K562 (cell line): ENCODE measurements at regions not wholly inside any gene's neighbourhood (a gene's known extent, or its start where the extent isn't known, plus 50 kb on each side); places are given as distances from the start of the nearest gene placed in this dataset.

ENCODE experiments used
- ASH1L ChIP-seq: fragments of 450-650 bp; IDR thresholded peaks from 2 replicates; pipeline ENCODE4 v1.6.1; 2018; ENCODE audit warnings: borderline replicate concordance, mild to moderate bottlenecking, low read depth; ENCODE audit not compliant: partially characterized antibody
- BDP1 ChIP-seq: IDR thresholded peaks from 3 replicates; pipeline ENCODE4 v1.6.1; 2011; ENCODE audit not compliant: insufficient read length, insufficient read depth
- CHD1 ChIP-seq: fragments of 200-600 bp; sonication (generic); IDR thresholded peaks from one replicate; pipeline ENCODE4 v1.6.1; 2012; ENCODE audit warnings: mild to moderate bottlenecking, moderate library complexity, low read length, inconsistent platforms
- DDX20 ChIP-seq: fragments of 450-650 bp; IDR thresholded peaks from 2 replicates; pipeline ENCODE4 v1.6.1; 2016; ENCODE audit warnings: missing genetic modification characterization, low read depth, mild to moderate bottlenecking, missing compliant biosample characterization, moderate library complexity
- GATAD2A ChIP-seq: fragments of 450-650 bp; IDR thresholded peaks from 2 replicates; pipeline ENCODE4 v1.6.1; 2017
- HEY1 ChIP-seq: fragments of 250-450 bp; sonication (Bioruptor Pico); IDR thresholded peaks from 2 replicates; pipeline ENCODE4 v1.5.0; 2020; ENCODE audit warnings: mild to moderate bottlenecking, moderate library complexity, borderline replicate concordance
- JUN ChIP-seq, 2 experiments: sonication (generic) in 1 of 2; formaldehyde crosslinking in 1 of 2; IDR thresholded peaks; 2 replicates each; pipeline versions ENCODE4 v1.6.1 to v1.8.0; 2012 to 2022; ENCODE audit warnings: borderline replicate concordance in 2 of 2, mild to moderate bottlenecking in 2 of 2, improper control_type of control experiment in 1 of 2, low read depth in 1 of 2, low read length in 1 of 2, missing genetic modification reagents in 1 of 2
- POLR3A ChIP-seq: IDR thresholded peaks from 2 replicates; pipeline ENCODE4 v1.6.1; 2011; ENCODE audit warnings: borderline replicate concordance, mild to moderate bottlenecking, moderate library complexity; ENCODE audit not compliant: insufficient read length, insufficient read depth; ENCODE audit errors: extremely low read depth
- RBM22 ChIP-seq: fragments of 200-400 bp; formaldehyde crosslinking; IDR thresholded peaks from 2 replicates; pipeline ENCODE4 v1.6.1; 2018; ENCODE audit warnings: low read length, low read depth; ENCODE audit not compliant: poor library complexity, severe bottlenecking
- RBM34 ChIP-seq: fragments of 200-400 bp; formaldehyde crosslinking; IDR thresholded peaks from 2 replicates; pipeline ENCODE4 v1.6.1; 2018; ENCODE audit warnings: low read length, borderline replicate concordance; ENCODE audit not compliant: insufficient read depth
- SMAD3 ChIP-seq: fragments of 450-650 bp; formaldehyde crosslinking; conservative IDR thresholded peaks from 2 replicates; pipeline ENCODE4 v1.4.0; 2020; ENCODE audit warnings: mild to moderate bottlenecking
- SMARCE1 ChIP-seq: fragments of 450-650 bp; IDR thresholded peaks from 2 replicates; pipeline ENCODE4 v1.7.1; 2016; ENCODE audit warnings: mild to moderate bottlenecking
- STAG1 ChIP-seq: sonication (generic); formaldehyde crosslinking; IDR thresholded peaks from 2 replicates; pipeline ENCODE4 v1.5.0; 2020; ENCODE audit warnings: missing genetic modification reagents, borderline replicate concordance
- TCF3 ChIP-seq: sonication (generic); formaldehyde crosslinking; IDR thresholded peaks from 2 replicates; pipeline ENCODE4 v1.4.0; 2020; ENCODE audit warnings: mild to moderate bottlenecking, missing genetic modification reagents
- TCFL5 ChIP-seq: fragments of 250-450 bp; sonication (Bioruptor Pico); conservative IDR thresholded peaks from 2 replicates; pipeline ENCODE4 v1.6.1; 2021; ENCODE audit warnings: mild to moderate bottlenecking, moderate library complexity, matching md5 sums
- ZBED1 ChIP-seq: IDR thresholded peaks from 2 replicates; pipeline ENCODE4 v1.6.1; 2014
- ZNF408 ChIP-seq: fragments of 250-450 bp; sonication (Bioruptor Pico); IDR thresholded peaks from 2 replicates; pipeline ENCODE4 v1.4.0; 2020; ENCODE audit warnings: low read depth, mild to moderate bottlenecking, moderate library complexity
- TF ChIP-seq, protein P1 (sequence below), 2 experiments: IDR thresholded peaks in 1 of 2; conservative IDR thresholded peaks in 1 of 2; 2 replicates each; pipeline ENCODE4 v1.6.1; 2016; ENCODE audit warnings: low read depth in 2 of 2, mild to moderate bottlenecking in 1 of 2, missing compliant biosample characterization in 1 of 2, missing genetic modification characterization in 1 of 2, moderate library complexity in 1 of 2
- TF ChIP-seq, protein P2 (sequence below): fragments of 250-450 bp; sonication (Bioruptor Pico); IDR thresholded peaks from 2 replicates; pipeline ENCODE4 v1.5.0; 2022; ENCODE audit warnings: mild to moderate bottlenecking
- TF ChIP-seq, protein P3 (sequence below): fragments of 450-650 bp; IDR thresholded peaks from 2 replicates; pipeline ENCODE4 v1.7.0; 2016; ENCODE audit warnings: borderline replicate concordance
- TF ChIP-seq, protein P4 (sequence below): fragments of 250-450 bp; sonication (Bioruptor Pico); IDR thresholded peaks from 2 replicates; pipeline ENCODE4 v1.4.0; 2020; ENCODE audit warnings: borderline replicate concordance

GRCh38 chr4:99723612-99724011 is 66.0 kb upstream of the C4orf54 start (continued):
- TF ChIP-seq, protein P1, sequence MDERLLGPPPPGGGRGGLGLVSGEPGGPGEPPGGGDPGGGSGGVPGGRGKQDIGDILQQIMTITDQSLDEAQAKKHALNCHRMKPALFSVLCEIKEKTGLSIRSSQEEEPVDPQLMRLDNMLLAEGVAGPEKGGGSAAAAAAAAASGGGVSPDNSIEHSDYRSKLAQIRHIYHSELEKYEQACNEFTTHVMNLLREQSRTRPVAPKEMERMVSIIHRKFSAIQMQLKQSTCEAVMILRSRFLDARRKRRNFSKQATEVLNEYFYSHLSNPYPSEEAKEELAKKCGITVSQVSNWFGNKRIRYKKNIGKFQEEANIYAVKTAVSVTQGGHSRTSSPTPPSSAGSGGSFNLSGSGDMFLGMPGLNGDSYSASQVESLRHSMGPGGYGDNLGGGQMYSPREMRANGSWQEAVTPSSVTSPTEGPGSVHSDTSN (CRISPR knock-in tag; IDR thresholded peaks at IDR 0.05; ENCODE audit: low read depth) = no peak
- TF ChIP-seq, protein P1 (tag; conservative IDR thresholded peaks at IDR 0.05; ENCODE audit: low read depth) = peak; percentile 58
- no peak for TF ChIP-seq DDX20 (tag)
- TF ChIP-seq JUN (IDR thresholded peaks at IDR 0.05; ENCODE audit: borderline replicate concordance, low read depth, low read length) = peak; percentile 47; the same call in 1 of the 2 replicates
- no peak for TF ChIP-seq JUN (CRISPR knock-in tag; IDR thresholded peaks at IDR 0.05; ENCODE audit: borderline replicate concordance)
- no peak for TF ChIP-seq RBM22
- TF ChIP-seq, protein P2, sequence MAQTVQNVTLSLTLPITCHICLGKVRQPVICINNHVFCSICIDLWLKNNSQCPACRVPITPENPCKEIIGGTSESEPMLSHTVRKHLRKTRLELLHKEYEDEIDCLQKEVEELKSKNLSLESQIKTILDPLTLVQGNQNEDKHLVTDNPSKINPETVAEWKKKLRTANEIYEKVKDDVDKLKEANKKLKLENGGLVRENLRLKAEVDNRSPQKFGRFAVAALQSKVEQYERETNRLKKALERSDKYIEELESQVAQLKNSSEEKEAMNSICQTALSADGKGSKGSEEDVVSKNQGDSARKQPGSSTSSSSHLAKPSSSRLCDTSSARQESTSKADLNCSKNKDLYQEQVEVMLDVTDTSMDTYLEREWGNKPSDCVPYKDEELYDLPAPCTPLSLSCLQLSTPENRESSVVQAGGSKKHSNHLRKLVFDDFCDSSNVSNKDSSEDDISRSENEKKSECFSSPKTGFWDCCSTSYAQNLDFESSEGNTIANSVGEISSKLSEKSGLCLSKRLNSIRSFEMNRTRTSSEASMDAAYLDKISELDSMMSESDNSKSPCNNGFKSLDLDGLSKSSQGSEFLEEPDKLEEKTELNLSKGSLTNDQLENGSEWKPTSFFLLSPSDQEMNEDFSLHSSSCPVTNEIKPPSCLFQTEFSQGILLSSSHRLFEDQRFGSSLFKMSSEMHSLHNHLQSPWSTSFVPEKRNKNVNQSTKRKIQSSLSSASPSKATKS = no peak
- TF ChIP-seq RBM34 = no peak
- TF ChIP-seq, protein P3, sequence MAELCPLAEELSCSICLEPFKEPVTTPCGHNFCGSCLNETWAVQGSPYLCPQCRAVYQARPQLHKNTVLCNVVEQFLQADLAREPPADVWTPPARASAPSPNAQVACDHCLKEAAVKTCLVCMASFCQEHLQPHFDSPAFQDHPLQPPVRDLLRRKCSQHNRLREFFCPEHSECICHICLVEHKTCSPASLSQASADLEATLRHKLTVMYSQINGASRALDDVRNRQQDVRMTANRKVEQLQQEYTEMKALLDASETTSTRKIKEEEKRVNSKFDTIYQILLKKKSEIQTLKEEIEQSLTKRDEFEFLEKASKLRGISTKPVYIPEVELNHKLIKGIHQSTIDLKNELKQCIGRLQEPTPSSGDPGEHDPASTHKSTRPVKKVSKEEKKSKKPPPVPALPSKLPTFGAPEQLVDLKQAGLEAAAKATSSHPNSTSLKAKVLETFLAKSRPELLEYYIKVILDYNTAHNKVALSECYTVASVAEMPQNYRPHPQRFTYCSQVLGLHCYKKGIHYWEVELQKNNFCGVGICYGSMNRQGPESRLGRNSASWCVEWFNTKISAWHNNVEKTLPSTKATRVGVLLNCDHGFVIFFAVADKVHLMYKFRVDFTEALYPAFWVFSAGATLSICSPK = no peak
- no peak for TF ChIP-seq ZNF408
- TF ChIP-seq STAG1 = no peak
- no peak for TF ChIP-seq ASH1L
- no peak for TF ChIP-seq SMAD3
- no peak for TF ChIP-seq GATAD2A
- no peak for TF ChIP-seq POLR3A
- TF ChIP-seq CHD1 = no peak
- no peak; the same call in 1 of the 2 replicates for TF ChIP-seq TCF3 (CRISPR knock-in tag)
- TF ChIP-seq TCFL5 (CRISPR knock-in tag) = no peak
- TF ChIP-seq BDP1 = no peak
- TF ChIP-seq SMARCE1 = 0 out of 2 replicates have a peak, but pooled peaks have one; percentile 36
- no peak for TF ChIP-seq ZBED1
- TF ChIP-seq, protein P4, sequence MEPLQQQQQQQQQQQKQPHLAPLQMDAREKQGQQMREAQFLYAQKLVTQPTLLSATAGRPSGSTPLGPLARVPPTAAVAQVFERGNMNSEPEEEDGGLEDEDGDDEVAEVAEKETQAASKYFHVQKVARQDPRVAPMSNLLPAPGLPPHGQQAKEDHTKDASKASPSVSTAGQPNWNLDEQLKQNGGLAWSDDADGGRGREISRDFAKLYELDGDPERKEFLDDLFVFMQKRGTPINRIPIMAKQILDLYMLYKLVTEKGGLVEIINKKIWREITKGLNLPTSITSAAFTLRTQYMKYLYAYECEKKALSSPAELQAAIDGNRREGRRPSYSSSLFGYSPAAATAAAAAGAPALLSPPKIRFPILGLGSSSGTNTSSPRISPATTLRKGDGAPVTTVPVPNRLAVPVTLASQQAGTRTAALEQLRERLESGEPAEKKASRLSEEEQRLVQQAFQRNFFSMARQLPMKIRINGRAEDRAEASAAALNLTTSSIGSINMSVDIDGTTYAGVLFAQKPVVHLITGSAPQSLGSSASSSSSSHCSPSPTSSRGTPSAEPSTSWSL (CRISPR knock-in tag) = no peak
- no peak for TF ChIP-seq HEY1
